Body of pancreas (tissue), 4 donors: ENCODE measurements at regions not wholly inside any gene's neighbourhood (a gene's known extent, or its start where the extent isn't known, plus 50 kb on each side); places are given as distances from the start of the nearest gene placed in this dataset.

Source experiments
- ATAC-seq: fragments of 150-250 bp; one replicate; pipeline ENCODE4 v1.9.1; 2016
- DNase-seq, 4 donors: peaks; one replicate each; pipeline ENCODE4 v3.0.0-alpha.2; 2019
- H3K27ac ChIP-seq, 4 donors: fragments of 200-600 bp; sonication (generic); 1 replicate in 3 of 4; 2 replicates in 1 of 4; pipeline versions ENCODE4 v1.5.1 to v1.6.1; 2016 to 2019; ENCODE audit warnings: mild to moderate bottlenecking in 1 of 4, mixed read lengths in 1 of 4, moderate library complexity in 1 of 4
- H3K27me3 ChIP-seq, 2 donors: fragments of 200-600 bp; sonication (generic); one replicate each; pipeline ENCODE4 v1.6.0; 2016; ENCODE audit warnings: mild to moderate bottlenecking in 1 of 2
- H3K36me3 ChIP-seq, 2 donors: fragments of 200-600 bp; sonication (generic); replicated peaks in 1 of 2; 2 replicates each; pipeline ENCODE4 v1.5.1; 2016; ENCODE audit warnings: low read depth in 2 of 2; ENCODE audit not compliant: insufficient read depth in 1 of 2
- H3K4me1 ChIP-seq: fragments of 200-600 bp; sonication (generic); one replicate; pipeline ENCODE4 v1.6.0; 2016
- H3K4me3 ChIP-seq, 2 donors: fragments of 200-600 bp; sonication (generic); 1 replicate in 1 of 2; 2 replicates in 1 of 2; pipeline ENCODE4 v1.5.1; 2016 to 2019
- H3K9me3 ChIP-seq, 3 donors: fragments of 200-600 bp; sonication (generic); 1 replicate in 2 of 3; 2 replicates in 1 of 3; pipeline ENCODE4 v1.5.1; 2016
- CTCF ChIP-seq, 7 experiments: fragments of 450-650 bp in 4 of 7; fragments of 200-600 bp in 3 of 7; sonication (generic) in 3 of 7; IDR thresholded peaks; one replicate each; pipeline ENCODE4 v1.5.1; 2016 to 2019; ENCODE audit warnings: antibody characterized with exemption in 7 of 7
- POLR2A ChIP-seq, 3 donors: fragments of 450-650 bp; IDR thresholded peaks; one replicate each; pipeline ENCODE4 v1.6.1; 2016; ENCODE audit warnings: antibody characterized with exemption in 3 of 3, mild to moderate bottlenecking in 2 of 3
- WGBS, 2 donors: methylation state at CpG; one replicate each; pipeline ENCODE4 v1.1.5; 2017; 5-methylcytosine and 5-hydroxymethylcytosine counted together
- intact Hi-C: fragments of 100-400 bp; cut with DNase I; formaldehyde crosslinking; loops from one replicate; pipeline ENCODE4 v1.15.1; 2023

GRCh38 chr1:181919542-181919941, 142.0 kb downstream of the ZNF648 start:
- no peak overlapping the region for H3K27ac ChIP-seq
- H3K4me1 ChIP-seq, result no peaks in the 10 kb centered on the region
- intact Hi-C loops, result no loop called here
- DNase-seq, result no peak
- H3K27me3 ChIP-seq, result no peaks in the 10 kb centered on the region
- no peak overlapping the region for H3K4me3 ChIP-seq
- no peaks in the 10 kb centered on the region for H3K9me3 ChIP-seq
- WGBS, 2 donors, result 69 to 75% methylated on average over 1 of the region's 1 CpG
- no peak for TF ChIP-seq CTCF (IDR thresholded peaks at IDR 0.05)
- no peak for TF ChIP-seq POLR2A (IDR thresholded peaks at IDR 0.05)
- H3K36me3 ChIP-seq, result no peaks in the 10 kb centered on the region
- no peak for ATAC-seq

- Histone ChIP-seq H3K27ac (no peak overlapping the region), H3K9me3 (no peaks in the 10 kb centered on the region), H3K27me3 (no peaks in the 10 kb centered on the region), H3K36me3 (no peaks in the 10 kb centered on the region), H3K4me1 (no peaks in the 10 kb centered on the region), H3K4me3 (no peak overlapping the region)
- WGBS, 2 donors, result 59 to 67% methylated on average over 5 to 7 of the region's 7 CpGs
- ATAC-seq (no peak), DNase-seq (no peak)
- intact Hi-C loops, result no loop called here
- TF ChIP-seq CTCF (IDR thresholded peaks at IDR 0.05) (no peak), POLR2A (IDR thresholded peaks at IDR 0.05) (no peak)
Observed at GRCh38 chr1:181918880-181919525, 142.5 kb downstream of the ZNF648 start.

- Histone ChIP-seq H3K27ac (no peak overlapping the region), H3K4me1 (no peaks in the 10 kb centered on the region), H3K27me3 (no peaks in the 10 kb centered on the region), H3K36me3 (no peaks in the 10 kb centered on the region), H3K9me3 (no peaks in the 10 kb centered on the region), H3K4me3 (no peak overlapping the region)
- TF ChIP-seq POLR2A (IDR thresholded peaks at IDR 0.05) (no peak), CTCF (IDR thresholded peaks at IDR 0.05) (no peak)
- intact Hi-C loops, result no loop called here
- ATAC-seq (no peak), DNase-seq (no peak)
- 43 to 68% methylated on average over 1 of the region's 1 CpG for WGBS, 2 donors
Observed at GRCh38 chr1:181911715-181912114, 149.8 kb downstream of the ZNF648 start.

GRCh38 chr1:181910905-181911304, 150.6 kb downstream of the ZNF648 start:
- intact Hi-C loops, result no loop called here
- Histone ChIP-seq H3K27ac (no peak overlapping the region), H3K4me3 (no peak overlapping the region), H3K9me3 (no peaks in the 10 kb centered on the region), H3K4me1 (no peaks in the 10 kb centered on the region), H3K27me3 (no peaks in the 10 kb centered on the region), H3K36me3 (no peaks in the 10 kb centered on the region)
- ATAC-seq (no peak), DNase-seq (no peak)
- TF ChIP-seq POLR2A (IDR thresholded peaks at IDR 0.05) (no peak), CTCF (IDR thresholded peaks at IDR 0.05) (no peak)
- 37 to 38% methylated on average over 2 of the region's 2 CpGs for WGBS, 2 donors

- H3K27me3 ChIP-seq, result no peaks in the 10 kb centered on the region
Observed at GRCh38 chr1:181909010-181909409, 152.5 kb downstream of the ZNF648 start.

More at GRCh38 chr1:181909010-181909409, 152.5 kb downstream of the ZNF648 start:
- no peak for ATAC-seq
- TF ChIP-seq POLR2A (IDR thresholded peaks at IDR 0.05), result no peak
- H3K9me3 ChIP-seq, result no peaks in the 10 kb centered on the region
- intact Hi-C loops, result no loop called here
- H3K36me3 ChIP-seq, result no peaks in the 10 kb centered on the region
- no peak for DNase-seq
- 25 to 32% methylated on average over 1 of the region's 1 CpG for WGBS, 2 donors
- no peak overlapping the region for H3K4me3 ChIP-seq
- no peaks in the 10 kb centered on the region for H3K4me1 ChIP-seq
- H3K27ac ChIP-seq, result no peak overlapping the region
